ENCODE measurements at regions not wholly inside any gene's neighbourhood (a gene's known extent, or its start where the extent isn't known, plus 50 kb on each side); places are given as distances from the start of the nearest gene placed in this dataset.

DNA sequence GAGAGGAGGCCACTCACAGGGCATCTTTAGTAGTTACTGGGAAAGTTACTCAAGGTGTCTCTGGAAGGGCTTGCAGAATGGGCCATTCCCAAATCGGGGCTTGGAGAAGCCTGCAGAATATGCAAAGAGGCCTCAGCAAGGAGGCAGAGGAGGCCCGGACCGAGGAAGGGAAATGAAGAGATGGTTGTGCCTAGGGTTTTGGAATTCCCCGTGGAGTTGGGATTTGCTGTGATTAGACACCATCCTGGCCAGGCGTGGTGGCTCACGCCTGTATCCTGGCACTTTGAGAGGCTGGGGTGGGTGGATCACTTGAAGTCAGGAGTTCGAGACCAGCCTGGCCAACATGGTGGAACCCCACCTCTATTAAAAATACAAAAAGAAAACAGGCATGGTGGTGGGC lies 193.0 kb downstream of the IRF8 start:
- no peak overlapping the region for H3K27ac ChIP-seq
- POLR2A ChIA-PET: no interaction called here
- DNase-seq (ENCODE audit: low read depth in 1 of 2, low spot score in 1 of 2) (no peak), FAIRE-seq (no peak), ATAC-seq (no peak)
- no peaks in the 10 kb centered on the region for H3K9me3 ChIP-seq
- CTCF ChIA-PET: interaction anchor here (1.1 kb wide), 1 partner anchor 8 kb away, joined by 4 read pairs; no protein-coding TSS in a partner anchor
- WGBS (ENCODE audit: missing lambda C conversion rate): 42% methylated on average over 7 of the region's 7 CpGs
- H3K4me2 ChIP-seq: no peak overlapping the region
- TF ChIP-seq HOXA7 (CRISPR knock-in tag; IDR thresholded peaks at IDR 0.05) (no peak), RARB (CRISPR knock-in tag; IDR thresholded peaks at IDR 0.05) (no peak), E2F6 (IDR thresholded peaks at IDR 0.05; ENCODE audit: borderline replicate concordance, low read depth) (no peak), CBX2 (IDR thresholded peaks at IDR 0.05; ENCODE audit: borderline replicate concordance, low read depth) (no peak), RCOR1 (IDR thresholded peaks at IDR 0.05; ENCODE audit: low read depth, low read length) (no peak), JUNB (IDR thresholded peaks at IDR 0.05) (no peak), NR3C1 (IDR thresholded peaks at IDR 0.05) (no peak)
- TF ChIP-seq, protein P1, sequence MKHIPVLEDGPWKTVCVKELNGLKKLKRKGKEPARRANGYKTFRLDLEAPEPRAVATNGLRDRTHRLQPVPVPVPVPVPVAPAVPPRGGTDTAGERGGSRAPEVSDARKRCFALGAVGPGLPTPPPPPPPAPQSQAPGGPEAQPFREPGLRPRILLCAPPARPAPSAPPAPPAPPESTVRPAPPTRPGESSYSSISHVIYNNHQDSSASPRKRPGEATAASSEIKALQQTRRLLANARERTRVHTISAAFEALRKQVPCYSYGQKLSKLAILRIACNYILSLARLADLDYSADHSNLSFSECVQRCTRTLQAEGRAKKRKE (CRISPR knock-in tag; IDR thresholded peaks at IDR 0.05; ENCODE audit: low read depth): no peak
- no peaks in the 10 kb centered on the region for H3K4me1 ChIP-seq
- no peak overlapping the region for H3K4me3 ChIP-seq

DNA sequence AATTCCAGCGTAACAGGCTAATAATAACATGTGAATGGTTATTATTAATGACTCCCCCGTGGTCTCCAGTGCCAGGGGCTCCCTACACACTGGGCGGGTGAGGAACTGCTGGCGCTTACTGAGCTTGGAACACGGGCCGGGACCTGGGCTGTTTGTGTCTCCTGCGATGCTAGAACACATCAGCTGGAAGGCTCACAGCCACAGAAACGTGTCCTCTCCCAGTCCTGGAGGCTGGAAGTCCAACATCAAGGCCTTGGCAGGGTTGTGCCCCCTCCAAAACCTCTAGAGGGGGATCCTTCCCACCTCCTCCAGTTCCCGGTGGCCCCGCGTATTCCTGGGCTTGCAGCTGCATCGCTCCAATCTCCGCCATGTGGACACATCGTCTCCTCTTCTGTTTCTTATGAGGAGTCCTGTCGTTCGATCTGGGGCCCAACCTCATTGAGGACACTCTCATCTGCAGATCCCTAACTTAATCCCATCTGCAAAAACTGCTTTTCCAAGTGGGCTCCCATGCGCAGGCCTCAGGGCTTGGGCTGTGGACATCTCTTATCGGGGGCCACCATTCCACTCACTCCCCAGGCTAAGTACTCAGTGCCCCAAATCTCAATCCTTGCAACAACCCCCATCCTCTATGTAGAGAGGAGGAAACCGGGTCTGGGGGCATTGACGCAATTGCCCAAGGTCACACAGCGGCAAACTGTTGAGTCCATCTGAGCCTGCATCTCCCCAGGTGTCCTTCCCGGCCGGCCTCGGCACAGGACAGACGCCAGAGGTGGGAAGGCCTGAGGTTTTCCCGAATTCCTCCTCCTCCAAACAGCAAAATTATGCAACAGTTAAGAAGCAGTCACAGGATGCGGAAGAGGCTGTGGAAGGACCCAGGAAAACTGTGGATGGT lies 193.9 kb downstream of the IRF8 start:
- WGBS (ENCODE audit: missing lambda C conversion rate): 69% methylated on average over 23 of the region's 27 CpGs
- POLR2A ChIA-PET: no interaction called here
- no peak for FAIRE-seq

More for the DNA sequence above, 193.9 kb downstream of the IRF8 start:
- H3K9me3 ChIP-seq: no peaks in the 10 kb centered on the region; the same call in 2 of the 3 replicates
- DNase-seq (ENCODE audit: low read depth in 1 of 2, low spot score in 1 of 2): no peak
- no peaks in the 10 kb centered on the region for H3K4me1 ChIP-seq
- H3K27ac ChIP-seq: no peak overlapping the region
- no peak overlapping the region for H3K4me3 ChIP-seq
- no peak overlapping the region for H3K4me2 ChIP-seq
- CTCF ChIA-PET: interaction anchor here (1.3 kb wide), 1 partner anchor 20 kb away, joined by 5 read pairs; no protein-coding TSS in a partner anchor
- ATAC-seq: no peak
- TF ChIP-seq CEBPB (IDR thresholded peaks at IDR 0.05): no peak
- TF ChIP-seq HOXA7 (CRISPR knock-in tag; IDR thresholded peaks at IDR 0.05): no peak
- TF ChIP-seq, protein P1 (CRISPR knock-in tag; IDR thresholded peaks at IDR 0.05; ENCODE audit: low read depth): no peak
- TF ChIP-seq CHD4 (IDR thresholded peaks at IDR 0.05; ENCODE audit: borderline replicate concordance): no peak
- TF ChIP-seq MAFK (IDR thresholded peaks at IDR 0.05; ENCODE audit: partially characterized antibody): no peak
- TF ChIP-seq EHMT2 (IDR thresholded peaks at IDR 0.05; ENCODE audit: low read depth): no peak
- no peak for TF ChIP-seq RFX5 (IDR thresholded peaks at IDR 0.05)
- no peak for TF ChIP-seq POLR2A (IDR thresholded peaks at IDR 0.05; ENCODE audit: low read length)
- no peak for TF ChIP-seq HOXB5 (CRISPR knock-in tag; IDR thresholded peaks at IDR 0.05)
- no peak for TF ChIP-seq USF2 (IDR thresholded peaks at IDR 0.05)
- TF ChIP-seq, protein P2, sequence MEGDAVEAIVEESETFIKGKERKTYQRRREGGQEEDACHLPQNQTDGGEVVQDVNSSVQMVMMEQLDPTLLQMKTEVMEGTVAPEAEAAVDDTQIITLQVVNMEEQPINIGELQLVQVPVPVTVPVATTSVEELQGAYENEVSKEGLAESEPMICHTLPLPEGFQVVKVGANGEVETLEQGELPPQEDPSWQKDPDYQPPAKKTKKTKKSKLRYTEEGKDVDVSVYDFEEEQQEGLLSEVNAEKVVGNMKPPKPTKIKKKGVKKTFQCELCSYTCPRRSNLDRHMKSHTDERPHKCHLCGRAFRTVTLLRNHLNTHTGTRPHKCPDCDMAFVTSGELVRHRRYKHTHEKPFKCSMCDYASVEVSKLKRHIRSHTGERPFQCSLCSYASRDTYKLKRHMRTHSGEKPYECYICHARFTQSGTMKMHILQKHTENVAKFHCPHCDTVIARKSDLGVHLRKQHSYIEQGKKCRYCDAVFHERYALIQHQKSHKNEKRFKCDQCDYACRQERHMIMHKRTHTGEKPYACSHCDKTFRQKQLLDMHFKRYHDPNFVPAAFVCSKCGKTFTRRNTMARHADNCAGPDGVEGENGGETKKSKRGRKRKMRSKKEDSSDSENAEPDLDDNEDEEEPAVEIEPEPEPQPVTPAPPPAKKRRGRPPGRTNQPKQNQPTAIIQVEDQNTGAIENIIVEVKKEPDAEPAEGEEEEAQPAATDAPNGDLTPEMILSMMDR (IDR thresholded peaks at IDR 0.05): no peak
- TF ChIP-seq RAD21 (conservative IDR thresholded peaks at IDR 0.05 in 1 of 2, IDR thresholded peaks at IDR 0.05 in 1 of 2): no peak
- TF ChIP-seq MYC (IDR thresholded peaks at IDR 0.05; ENCODE audit: borderline replicate concordance, low read length): no peak
- no peak for TF ChIP-seq JUN (IDR thresholded peaks at IDR 0.05)
- no peak for TF ChIP-seq BHLHE40 (IDR thresholded peaks at IDR 0.05; ENCODE audit: low read depth, low read length)
- no peak for TF ChIP-seq PBX3 (IDR thresholded peaks at IDR 0.05)
- TF ChIP-seq ZNF302 (CRISPR knock-in tag; IDR thresholded peaks at IDR 0.05): no peak

Data from A549 (cell line).